Epithelial cell of prostate (primary cell): ENCODE measurements at regions not wholly inside any gene's neighbourhood (a gene's known extent, or its start where the extent isn't known, plus 50 kb on each side); places are given as distances from the start of the nearest gene placed in this dataset.
A peak's percentile ranks its signal among the peaks of the same experiment; 100 is the strongest.

Experiments used
- DNase-seq: peaks from one replicate; pipeline ENCODE4 v3.0.0-alpha.2; 2011; ENCODE audit warnings: low read depth, low spot score
- H3K27ac ChIP-seq: fragments of 450-650 bp; 2 replicates; pipeline ENCODE4 v1.5.1; 2017; ENCODE audit warnings: mild to moderate bottlenecking

DNA sequence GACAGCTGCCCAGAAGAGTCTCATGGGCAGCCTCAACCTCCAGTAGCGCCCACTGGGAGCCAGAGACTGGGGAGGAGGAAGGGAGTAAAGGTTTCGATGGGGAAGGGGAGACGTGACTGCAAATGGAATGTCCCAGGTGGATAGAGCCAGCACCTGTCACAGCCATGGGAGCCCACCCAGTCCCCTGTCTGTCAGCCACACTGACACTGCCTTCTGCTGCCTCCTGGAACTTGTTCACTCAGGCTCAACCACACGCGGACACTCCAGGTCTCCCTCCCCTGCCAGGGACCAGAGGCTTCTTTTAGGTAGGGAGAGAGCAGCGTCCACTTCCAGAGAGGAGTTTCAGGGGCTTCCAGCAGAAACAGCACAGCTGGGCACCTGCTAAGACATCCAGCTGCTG lies 346.3 kb downstream of the NPHP4 start:
- no peak for DNase-seq
- no peak overlapping the region for H3K27ac ChIP-seq

DNA sequence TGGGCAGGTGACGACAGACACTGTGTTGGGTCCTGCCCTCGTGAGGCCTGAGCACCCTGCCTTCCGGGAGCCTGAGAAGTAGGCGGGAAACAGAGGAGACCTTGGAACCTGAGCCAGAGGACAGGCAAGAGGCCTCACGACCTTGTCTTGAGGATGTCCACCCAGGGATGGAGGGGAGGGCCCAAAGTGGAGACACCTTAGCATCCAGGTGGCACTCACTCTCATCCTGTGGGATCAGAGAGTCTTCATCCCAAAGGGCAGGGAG lies 347.2 kb downstream of the NPHP4 start:
- no peak for DNase-seq
- H3K27ac ChIP-seq, result no peak overlapping the region

DNA sequence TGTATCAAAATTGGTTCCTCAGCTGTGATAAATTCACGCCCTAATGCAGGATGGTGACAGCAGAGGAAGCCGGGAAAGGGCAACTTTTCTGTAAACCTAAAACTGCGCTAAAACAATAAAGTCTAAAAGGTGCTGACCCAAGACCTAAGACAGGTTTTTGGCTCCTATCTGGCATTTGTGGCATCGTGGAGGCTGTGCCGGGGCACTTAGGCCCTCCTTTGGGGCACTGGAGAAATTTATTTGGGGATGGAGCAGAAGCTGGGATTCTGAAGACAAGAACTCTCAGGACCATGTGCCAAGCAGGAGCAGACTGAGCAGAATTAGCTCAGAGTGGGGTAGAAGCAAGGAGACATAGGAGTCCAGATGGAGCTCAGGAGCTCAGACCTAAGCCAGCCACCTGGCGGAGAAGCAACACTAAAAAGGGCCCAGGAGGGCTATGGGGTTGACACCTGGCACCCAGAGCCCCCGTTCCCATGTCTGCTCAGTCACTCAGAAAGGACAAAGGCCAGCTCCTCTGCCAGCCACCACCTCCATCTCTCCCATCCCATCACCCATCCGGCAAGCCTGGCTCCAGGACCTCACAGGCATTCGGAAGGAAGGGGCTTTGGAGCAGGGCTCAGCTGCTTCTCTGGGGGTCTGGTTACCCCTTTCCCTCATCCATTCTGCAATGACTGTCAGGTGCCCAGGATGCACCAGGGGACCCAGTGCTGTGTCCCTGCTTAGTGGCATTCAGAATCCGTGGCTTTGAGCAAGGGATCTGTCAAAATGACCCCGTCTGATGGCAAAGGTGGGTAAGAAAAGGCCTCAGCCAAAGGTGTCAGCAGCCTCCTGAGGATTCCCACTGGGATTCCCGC lies 347.7 kb downstream of the NPHP4 start:
- DNase-seq, result no peak
- no peak overlapping the region for H3K27ac ChIP-seq

DNA sequence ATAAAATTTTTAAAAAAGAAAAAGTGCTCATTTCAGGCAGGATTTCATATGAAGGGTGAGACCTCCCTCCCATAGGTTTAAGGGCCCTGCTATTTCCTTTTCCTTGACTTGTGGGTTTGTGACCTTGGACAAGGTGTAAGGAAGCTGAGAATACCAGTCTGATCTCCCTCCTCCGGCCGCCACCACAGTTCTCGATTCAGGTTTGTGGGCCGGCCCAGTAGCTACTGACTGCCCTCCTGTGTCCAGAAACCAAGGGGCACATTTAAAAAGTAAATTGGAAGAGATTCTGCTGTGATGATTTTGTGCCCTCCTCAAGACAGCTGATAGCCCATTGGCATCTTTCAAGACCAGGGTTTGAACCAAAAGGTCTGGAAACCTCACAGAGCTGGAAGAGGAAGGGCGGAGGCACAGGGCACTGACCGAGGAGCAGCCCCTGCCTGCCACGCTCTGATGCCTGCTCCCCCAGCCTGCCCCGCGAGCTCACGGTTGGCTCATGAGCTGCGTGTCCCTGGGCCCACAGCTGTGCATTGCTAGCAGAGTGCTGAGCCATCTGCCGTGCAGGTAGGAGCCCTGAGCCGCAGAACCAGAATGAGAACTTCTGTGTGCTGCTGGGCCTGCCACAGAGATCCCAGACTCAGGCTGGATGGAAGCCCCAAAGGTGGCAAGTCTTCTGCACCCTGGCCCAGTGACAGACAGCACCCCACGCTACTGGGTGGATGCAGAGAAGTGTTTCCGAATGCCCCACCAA lies 348.7 kb downstream of the NPHP4 start:
- no peak for DNase-seq
- H3K27ac ChIP-seq, result no peak overlapping the region

DNA sequence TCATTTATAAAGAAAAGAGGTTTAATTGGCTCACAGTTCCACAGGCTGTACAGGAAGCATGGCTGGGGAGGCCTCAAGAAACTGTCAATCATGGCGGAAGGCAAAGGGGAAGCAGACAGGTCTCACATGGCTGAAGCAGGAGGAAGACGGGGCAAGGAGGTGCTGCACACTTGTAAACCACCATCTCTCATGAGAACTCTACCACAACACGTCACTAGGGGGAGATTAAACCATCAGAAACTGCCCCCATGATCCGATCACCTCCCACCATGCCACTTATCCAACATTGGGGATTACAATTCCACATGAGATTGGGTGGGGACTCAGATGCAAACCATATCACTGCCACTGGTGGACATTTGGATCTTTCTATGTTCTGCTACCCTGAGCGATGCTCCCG lies 351.4 kb downstream of the NPHP4 start:
- DNase-seq, result no peak

DNA sequence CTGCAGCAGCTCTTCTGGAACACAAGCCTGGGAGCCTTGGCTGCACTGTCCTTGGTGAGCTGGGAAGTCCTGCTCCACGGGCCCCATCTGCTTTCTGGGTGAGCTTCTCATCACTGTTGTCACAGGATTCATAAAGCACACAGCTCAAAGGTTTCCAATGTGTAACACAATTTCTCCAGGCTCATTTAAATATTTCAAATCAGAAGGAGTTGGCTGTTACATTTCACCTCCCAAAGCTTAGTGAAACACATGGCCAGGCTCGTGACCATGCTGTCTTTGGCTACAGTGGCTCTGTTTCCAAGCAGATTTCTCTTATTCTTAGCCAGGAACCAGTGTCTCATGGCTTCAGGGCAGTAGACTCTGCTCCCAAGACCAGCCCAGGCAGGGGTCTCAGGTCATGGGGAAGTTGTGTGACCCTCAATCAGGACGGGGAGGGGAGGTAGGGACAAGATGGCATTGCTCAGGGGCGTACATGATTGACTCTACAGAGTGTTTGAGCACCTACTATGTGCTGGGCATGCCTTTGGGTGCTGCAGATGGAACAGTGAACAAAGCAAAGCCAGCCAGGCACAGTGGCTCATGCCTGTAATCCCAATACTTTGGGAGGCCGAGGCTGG lies 353.0 kb downstream of the NPHP4 start:
- DNase-seq, result no peak
- H3K27ac ChIP-seq, result no peak overlapping the region

More for the DNA sequence above, 351.4 kb downstream of the NPHP4 start:
- no peak overlapping the region for H3K27ac ChIP-seq

DNA sequence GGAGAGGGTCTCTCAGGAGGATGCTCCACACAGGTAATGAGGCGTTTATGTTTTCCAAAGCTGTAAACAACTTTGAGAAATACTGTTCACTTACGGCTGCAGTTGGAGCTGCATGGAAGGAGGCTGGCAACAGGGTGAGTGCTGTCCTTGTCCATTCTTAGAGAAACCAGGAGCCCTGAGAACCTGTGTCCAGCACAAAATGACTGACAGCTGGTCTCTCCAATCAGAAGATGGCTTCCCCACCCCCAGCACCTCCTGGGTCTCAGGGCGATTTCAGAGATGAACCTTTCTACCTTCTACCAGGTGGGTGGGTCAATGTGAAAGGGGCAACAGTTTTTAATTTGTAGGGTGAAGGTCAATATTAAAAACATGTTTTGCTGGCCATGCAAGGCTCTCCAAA lies 353.6 kb downstream of the NPHP4 start:
- no peak overlapping the region for H3K27ac ChIP-seq
- DNase-seq, result no peak

DNA sequence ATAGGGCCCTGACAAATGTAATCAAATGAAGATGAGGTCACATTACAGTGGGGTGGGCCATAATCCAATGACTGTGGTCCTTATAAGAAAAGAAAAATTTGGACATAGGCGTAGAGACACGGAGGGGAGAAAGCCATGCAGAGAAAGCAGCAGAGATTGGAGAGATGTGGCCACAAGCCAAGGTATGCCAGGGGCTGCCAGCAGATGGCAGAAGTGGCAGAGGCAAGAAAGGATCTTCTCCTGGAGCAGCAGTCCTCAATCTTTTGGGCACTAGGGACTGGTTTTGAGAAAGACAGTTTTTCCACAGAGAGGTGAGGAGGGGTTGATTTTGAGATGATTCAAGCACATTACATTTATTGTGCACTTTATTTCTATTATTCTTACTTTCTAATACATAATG lies 355.1 kb downstream of the NPHP4 start:
- no peak overlapping the region for H3K27ac ChIP-seq
- DNase-seq, result no peak

DNA sequence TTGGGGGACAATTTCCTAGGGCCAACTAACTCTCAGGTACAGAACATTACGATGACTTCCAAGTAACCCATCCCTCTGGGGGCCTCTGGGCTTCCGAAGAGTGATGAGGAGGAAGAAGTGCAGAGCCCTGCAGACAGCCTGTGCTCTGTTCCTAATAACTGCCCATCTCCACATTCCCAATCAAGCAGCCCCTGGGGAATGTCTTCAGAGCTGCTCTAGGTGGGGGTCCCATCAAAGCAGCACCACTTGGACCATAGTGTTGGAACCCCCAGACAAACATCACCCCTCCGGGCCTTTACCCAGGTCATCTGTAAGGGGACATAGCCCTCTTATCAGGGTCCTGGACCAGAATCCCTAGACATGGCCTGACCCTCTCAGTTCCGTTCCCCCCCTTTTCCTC lies 357.3 kb downstream of the NPHP4 start:
- no peak overlapping the region for H3K27ac ChIP-seq
- no peak for DNase-seq

DNA sequence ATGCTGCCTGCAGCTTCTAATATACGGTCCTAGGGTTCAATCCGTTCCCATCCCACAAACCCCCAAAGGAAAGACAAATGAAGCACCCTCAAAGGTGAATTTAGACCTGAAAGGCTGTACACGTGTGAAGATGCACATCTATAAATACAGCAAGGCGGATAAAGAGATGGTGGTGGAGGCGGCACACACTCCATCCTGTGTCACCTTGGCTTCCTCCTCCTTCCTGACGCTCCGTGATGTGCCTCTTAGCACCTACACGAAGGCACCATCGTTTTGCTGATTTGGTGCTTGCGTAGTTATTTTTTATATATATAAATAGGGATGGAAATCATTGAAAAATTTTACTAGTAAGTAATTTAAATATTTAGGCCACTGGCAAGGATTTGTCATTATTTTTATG lies 359.4 kb downstream of the NPHP4 start:
- no peak overlapping the region for H3K27ac ChIP-seq
- no peak for DNase-seq

DNA sequence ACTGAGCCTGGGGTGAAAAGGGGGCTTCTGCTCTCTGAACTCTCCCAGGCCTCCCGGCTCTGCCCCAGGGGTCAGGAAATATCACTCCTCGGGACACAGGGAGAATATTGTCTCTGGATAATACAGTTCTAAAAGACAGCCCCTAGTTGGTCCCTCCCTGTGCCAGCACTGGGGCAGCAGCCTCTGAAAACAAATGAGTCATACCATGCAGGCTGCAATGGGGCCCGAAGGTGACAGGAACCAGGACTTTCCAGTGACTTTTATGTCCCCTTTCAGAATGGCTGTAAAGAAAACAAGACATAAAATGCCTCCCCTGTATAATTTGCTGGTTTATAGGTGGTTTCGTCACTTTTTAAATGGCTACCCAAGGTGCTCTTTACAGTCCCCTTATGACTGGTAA lies 360.0 kb downstream of the NPHP4 start:
- no peak for DNase-seq

DNA sequence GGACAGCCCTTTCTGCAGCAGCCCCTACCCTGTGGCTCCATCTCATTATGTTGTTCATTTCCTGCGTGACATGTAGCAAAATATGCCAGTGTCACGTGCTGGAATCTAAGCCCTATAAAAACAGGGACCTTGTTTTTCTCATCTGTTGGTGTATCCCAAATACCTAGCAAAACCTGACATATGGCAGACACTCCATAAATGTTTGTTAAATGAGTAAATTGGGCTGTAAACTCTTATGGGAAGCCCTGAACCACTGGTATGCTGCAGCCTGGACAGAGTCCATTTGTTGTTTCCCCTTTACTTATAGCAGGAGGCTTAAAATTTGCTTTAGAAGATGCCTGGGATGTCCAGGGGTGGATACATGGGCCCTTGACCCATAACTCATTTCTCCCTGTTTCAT lies 363.8 kb downstream of the NPHP4 start:
- H3K27ac ChIP-seq, result no peak overlapping the region
- DNase-seq, result no peak

More for the DNA sequence above, 360.0 kb downstream of the NPHP4 start:
- no peak overlapping the region for H3K27ac ChIP-seq

DNA sequence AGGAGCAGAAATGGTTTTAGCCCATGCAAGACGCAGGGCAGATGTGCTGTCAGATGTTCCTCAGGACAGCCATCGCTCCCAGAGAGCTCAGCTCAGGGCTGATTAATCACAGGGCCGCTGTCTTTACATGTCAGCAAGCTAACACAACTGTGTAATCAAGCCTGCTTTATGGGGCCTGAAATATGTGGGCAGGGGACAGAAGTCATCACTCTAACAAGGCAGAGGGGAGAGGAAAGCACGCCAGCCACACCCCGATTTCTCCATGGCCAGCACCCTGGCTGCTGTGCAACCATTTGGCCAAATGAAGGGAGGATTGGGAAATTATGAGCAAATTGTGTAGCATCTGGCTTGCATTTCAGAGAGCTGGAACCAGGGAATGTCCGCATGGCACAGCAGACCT lies 368.8 kb downstream of the NPHP4 start:
- peak overlapping the region; percentile 3 for H3K27ac ChIP-seq
- DNase-seq, result no peak

DNA sequence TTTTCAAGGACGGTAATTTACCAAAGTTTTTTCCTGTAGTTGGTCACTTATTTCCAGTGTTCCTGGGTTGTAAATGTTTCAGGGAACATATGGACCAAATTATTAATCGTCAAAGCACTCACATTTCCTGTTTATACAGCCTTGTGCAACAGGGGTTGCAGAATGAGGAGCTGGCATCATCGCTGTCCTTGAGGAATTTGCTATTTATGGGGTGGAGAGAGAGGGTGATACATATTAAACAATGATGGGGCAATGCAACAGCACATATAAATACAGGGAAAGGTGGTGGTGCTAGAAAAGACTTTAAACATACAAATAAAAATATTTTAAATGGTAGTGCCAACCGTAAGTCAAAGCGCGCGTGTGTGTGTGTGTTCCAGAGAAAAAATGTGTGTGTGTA lies 369.8 kb downstream of the NPHP4 start:
- peak overlapping the region; percentile 3 for H3K27ac ChIP-seq
- DNase-seq, result peak; percentile 20

DNA sequence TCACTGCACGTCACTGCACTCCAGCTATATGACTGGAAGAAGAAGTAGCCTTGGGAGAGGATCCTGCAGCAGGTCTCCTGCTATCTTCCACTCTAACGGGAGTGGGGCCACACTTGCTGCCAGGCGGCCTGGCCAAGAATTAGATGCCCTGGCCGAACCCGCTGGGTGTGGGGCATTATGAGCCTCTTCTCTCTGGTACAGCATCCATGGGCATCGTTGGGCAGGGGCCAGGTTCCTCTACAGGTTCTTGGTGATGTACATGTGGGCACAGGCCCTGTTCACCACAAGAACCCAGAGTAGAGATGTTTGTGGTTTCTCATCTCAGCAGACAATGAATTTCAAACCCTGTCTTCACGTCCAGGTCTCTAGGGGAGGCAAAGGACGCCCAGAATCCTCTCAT lies 370.5 kb downstream of the NPHP4 start:
- DNase-seq, result no peak
- H3K27ac ChIP-seq, result no peak overlapping the region

DNA sequence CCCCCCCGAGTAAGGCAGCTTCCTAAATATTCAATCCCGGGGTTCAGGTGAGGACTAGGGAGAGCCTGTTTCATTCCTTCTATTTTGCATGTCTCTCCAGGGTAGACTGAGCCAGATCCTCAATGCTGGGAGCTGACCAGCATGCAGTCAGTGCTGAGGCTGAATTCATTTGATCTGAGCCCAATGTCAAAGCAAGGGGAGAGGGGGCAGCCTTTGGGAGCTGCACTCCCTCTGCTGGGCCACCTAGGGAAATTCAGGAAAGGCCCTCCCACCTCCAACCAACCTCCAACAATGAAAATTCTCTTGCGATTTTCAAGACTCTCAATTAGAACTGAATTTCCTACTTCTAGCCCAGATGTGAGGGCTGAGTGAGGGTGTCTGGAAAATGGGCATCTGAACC lies 371.2 kb downstream of the NPHP4 start:
- no peak overlapping the region for H3K27ac ChIP-seq
- no peak for DNase-seq

DNA sequence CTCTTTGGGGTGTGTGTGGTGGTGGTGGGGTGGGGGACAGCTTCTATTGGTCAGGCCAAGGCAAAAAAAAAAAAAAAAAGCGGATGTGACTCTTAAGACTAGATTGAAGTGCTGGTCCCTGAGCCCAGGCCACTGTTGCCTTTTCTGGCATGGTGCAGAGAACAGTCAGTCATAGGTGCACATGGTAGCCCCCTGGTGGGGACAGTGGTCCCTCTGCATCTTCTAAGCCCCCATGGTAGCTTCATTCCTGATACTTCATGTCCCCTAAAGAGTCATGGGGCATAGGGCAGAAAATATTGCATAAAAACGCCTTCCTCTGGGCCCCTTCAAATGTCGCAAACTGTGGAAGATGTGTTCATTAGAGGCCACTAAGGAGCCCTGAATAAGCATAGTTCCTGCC lies 371.8 kb downstream of the NPHP4 start:
- DNase-seq, result no peak
- H3K27ac ChIP-seq, result no peak overlapping the region

DNA sequence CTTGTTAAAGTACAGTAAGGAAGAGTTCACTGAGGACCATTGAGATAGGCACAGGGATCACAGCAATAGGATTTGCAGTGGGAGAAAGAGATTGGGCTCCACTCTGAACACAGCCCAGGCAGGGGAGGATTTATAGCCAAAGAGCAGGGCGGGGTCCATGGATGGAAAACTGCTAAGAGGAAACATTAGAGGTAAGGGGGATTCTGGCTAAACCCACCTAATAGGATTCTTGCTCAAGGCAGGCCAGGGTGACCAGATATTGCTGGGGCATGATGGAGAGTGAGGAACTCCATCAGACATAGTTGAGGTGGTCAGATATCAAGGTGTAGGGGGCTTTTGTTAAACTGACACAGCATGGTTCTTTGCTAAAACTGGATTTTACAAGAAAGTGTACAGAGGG lies 372.8 kb downstream of the NPHP4 start:
- no peak overlapping the region for H3K27ac ChIP-seq
- DNase-seq, result no peak

DNA sequence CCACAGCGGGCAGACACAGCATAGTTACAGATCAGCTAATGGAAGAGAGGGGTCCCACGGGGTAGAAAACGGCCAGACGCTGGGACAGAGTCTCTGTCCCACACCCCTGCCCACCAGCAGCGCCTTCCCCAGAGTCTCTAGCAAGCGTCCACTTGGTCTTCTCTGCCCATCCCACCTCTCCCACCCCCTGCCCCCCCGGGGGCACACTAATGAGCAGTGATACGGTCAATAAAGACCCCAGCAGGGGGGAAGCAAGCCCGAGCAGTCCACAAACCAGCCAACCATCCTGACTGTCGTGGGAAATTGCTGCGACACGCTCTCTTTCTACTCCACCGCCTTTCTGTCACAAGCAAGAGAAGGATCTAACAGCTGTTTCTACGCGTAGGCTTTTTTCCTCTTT lies 374.7 kb downstream of the NPHP4 start:
- no peak overlapping the region for H3K27ac ChIP-seq
- DNase-seq, result no peak

DNA sequence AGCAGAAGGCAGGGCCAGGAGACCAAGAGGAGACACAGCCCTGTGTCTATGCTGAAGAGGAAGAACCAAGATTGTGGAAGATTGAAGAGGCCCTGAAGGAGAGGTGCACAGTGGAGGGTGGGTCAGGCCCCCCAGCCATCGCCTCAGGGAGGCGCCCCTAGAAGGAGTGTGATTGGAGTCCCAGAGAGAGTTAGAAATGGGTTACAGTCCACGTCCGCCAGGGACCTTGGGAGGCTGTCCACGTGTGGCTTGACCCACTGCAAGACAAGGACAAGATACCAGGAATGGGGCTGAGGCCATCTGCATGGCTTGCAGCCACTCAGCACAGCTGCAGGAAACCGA lies 375.1 kb downstream of the NPHP4 start:
- no peak for DNase-seq
- H3K27ac ChIP-seq, result no peak overlapping the region

DNA sequence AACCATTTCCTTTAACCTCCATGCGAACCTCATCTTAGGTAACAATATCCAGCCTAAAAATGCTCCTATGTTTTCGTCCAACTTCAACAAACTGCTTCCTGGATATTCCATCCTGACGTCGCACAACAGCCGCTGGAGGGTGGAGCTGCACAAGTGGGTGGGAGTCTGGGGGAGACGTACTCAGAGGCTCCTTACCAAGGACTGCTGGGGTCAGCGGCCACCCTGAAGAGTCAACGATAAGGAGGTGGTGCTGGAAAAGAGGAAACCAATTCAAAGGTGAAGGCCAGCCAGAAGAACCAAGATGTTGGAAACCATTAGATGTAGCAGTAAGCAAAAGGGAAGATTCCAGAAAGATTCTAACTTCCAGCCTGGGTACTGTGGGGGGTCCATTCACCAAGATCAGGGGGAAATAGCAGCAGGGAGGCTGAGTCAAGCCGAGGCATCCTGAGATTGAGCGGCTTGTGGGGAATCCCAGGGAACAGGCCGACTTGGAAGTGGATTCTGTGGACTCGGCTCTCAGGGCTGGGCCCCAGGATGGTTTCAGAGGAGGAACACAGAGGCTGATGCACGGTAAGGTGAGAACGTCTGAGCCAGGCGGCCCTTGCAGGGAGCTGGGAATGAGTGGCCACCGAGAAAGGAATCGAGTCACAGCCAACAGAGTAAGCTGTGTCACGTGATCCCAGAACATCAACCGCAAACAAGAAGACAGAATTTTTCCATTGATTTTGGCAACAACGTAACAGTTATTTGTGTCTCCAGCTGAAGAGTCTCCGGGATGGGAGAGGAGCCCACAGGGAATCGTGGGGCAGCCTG lies 375.7 kb downstream of the NPHP4 start:
- no peak for DNase-seq
- H3K27ac ChIP-seq, result no peak overlapping the region
